ENCODE measurements at regions not wholly inside any gene's neighbourhood (a gene's known extent, or its start where the extent isn't known, plus 50 kb on each side); places are given as distances from the start of the nearest gene placed in this dataset.

DNA sequence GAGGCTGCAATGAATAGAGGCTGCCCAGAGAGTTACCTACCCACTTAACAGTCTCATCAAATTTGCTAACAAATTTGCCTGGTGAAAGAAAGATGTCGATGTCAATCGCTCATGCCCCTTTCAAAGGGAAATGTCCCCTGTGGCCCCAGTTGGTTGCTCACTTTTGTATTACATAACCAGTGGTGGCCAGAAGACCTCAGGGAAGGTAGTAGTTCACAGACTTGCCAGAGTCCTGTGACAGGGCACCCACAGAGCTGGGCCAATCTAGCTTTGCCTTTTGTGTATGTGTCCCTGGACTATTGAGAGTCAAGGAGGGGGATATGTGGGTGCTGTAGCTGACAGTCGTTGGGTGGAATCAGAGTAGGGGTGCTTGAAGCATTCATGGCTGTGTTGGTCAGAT, 70.7 kb upstream of the CCN6 start:
- Mint-ChIP-seq H3K27ac (no peak overlapping the region), H3K36me3 (ENCODE audit: low read depth) (peaks cover 5% of the 10 kb centered on the region), H3K4me3 (no peak overlapping the region), H3K4me1 (ENCODE audit: low read depth) (peaks cover 59% of the 10 kb centered on the region), H3K27me3 (ENCODE audit: insufficient read depth) (no peaks in the 10 kb centered on the region), H3K9me3 (peaks cover 2% of the 10 kb centered on the region)
- intact Hi-C loops (cut with micrococcal nuclease): no loop called here
- DNase-seq (ENCODE audit: low spot score): no peak

DNA sequence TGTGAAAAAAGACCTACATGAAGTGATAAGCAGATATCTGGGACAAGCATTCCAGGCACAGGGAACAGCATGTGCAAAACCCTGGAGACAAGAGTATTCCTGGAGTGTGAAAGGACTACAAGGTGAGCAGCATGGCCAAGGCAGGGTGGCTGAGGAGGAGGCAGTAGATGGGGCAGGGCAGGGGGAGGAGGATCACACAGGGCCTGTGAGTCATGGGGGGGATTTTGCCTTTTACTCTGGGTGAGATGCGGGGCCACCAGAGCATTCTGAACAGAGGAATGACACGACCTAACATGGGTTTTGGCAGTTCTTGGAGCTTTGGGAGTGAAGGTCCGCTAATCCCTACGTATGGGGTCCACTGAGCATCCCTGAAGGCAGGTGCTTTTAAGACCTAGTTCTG, 69.8 kb upstream of the CCN6 start:
- no peak for DNase-seq (ENCODE audit: low spot score)
- peaks cover 2% of the 10 kb centered on the region for H3K9me3 Mint-ChIP-seq
- H3K27ac Mint-ChIP-seq: no peak overlapping the region
- H3K4me3 Mint-ChIP-seq: no peak overlapping the region
- H3K27me3 Mint-ChIP-seq (ENCODE audit: insufficient read depth): no peaks in the 10 kb centered on the region
- H3K4me1 Mint-ChIP-seq (ENCODE audit: low read depth): peaks cover 68% of the 10 kb centered on the region
- intact Hi-C loops (cut with micrococcal nuclease): no loop called here
- peaks cover 8% of the 10 kb centered on the region for H3K36me3 Mint-ChIP-seq (ENCODE audit: low read depth)

DNA sequence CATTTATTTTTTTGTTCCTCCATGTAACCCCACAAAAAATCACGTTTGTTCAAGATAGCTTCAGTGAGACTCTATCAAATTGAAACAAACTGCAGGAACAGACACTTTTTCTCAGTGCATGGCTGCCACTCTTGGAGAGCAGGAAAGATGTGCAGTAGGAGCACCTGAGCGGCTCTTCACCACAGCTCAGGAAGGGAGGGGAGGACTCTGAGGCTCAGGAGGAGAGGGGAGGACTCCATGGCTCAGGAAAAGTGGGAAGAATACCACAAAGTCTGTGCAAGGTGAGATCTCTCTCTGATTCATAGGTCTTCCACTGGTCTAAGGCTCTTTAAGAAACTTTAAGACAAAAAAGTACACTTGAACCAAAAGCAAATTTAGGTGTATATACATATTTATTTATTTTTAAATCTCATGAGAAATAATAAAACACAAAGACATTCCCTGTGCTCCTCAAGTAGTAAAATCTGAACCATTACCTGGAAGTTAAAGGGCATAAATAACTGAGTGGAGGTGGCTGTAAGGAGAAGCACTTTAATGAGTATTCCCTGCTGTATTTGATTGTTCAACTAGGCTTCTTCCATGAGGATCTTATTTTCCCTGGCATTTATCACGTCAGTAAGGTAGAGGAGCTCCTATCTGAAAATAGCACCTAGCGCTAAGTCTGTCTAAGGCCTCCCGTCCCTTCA, 69.2 kb upstream of the CCN6 start:
- Mint-ChIP-seq H3K4me1 (ENCODE audit: low read depth) (peaks cover 68% of the 10 kb centered on the region), H3K36me3 (ENCODE audit: low read depth) (peaks cover 8% of the 10 kb centered on the region), H3K27ac (peak overlapping the region; percentile 78), H3K4me3 (peak overlapping the region; percentile 5), H3K9me3 (peaks cover 2% of the 10 kb centered on the region), H3K27me3 (ENCODE audit: insufficient read depth) (no peaks in the 10 kb centered on the region)
- DNase-seq (ENCODE audit: low spot score): no peak
- intact Hi-C loops (cut with micrococcal nuclease): loop anchor here (1.0 kb wide), 2 partner anchors 11 to 111 kb away; partner anchors contain the start of gene FYN

DNA sequence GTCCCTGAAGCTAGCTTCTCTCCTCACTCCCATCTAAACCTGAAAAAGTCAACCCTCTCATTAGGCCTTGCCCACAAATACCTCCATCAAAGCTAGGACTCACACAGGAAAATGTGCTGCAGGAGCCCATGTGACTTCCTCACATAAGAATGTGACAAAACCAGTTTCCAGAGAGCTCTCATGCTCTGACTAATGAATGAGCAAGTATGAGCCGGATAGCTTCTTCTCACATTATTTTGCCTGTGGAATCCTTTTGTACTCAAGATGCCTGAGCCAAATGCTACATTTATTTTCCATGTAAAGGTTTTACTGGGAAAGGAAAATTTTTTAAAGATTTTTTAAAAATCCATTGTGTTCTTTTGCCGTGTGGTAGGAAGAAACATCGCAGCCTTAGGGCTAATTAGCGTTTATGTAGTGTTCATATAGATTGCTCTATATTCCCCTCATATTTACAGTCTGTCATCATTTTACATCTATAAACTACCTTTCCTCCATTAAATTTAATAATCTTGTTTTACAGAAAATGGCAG, 68.6 kb upstream of the CCN6 start:
- peaks cover 9% of the 10 kb centered on the region for H3K36me3 Mint-ChIP-seq (ENCODE audit: low read depth)
- peaks cover 2% of the 10 kb centered on the region for H3K9me3 Mint-ChIP-seq
- H3K4me3 Mint-ChIP-seq: peak overlapping the region; percentile 5
- peaks cover 71% of the 10 kb centered on the region for H3K4me1 Mint-ChIP-seq (ENCODE audit: low read depth)
- peak overlapping the region; percentile 78 for H3K27ac Mint-ChIP-seq
- intact Hi-C loops (cut with micrococcal nuclease): loop anchor here (1.0 kb wide), 2 partner anchors 12 to 112 kb away; partner anchors contain the start of gene FYN
- H3K27me3 Mint-ChIP-seq (ENCODE audit: insufficient read depth): no peaks in the 10 kb centered on the region
- no peak for DNase-seq (ENCODE audit: low spot score)

DNA sequence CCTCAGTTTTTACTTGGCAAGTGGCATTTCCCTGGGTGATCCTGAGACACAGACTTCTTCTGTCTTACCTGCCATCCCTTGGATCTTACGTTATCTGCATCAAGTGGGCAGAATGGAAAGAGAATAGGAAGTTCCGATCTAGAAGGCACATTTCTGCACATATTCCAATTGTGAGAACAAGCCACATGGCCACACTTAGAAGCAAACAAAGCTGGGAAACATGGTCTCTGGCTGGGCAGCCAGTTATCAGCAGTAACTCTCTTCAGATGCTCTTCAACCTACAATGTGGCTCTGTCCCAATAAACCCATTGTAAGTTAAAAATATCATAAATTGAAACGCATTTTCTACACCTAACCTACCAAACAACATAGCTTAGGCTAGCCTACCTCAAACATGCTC, 67.3 kb upstream of the CCN6 start:
- Mint-ChIP-seq H3K27me3 (ENCODE audit: insufficient read depth) (no peaks in the 10 kb centered on the region), H3K4me3 (no peak overlapping the region), H3K9me3 (peaks cover 2% of the 10 kb centered on the region), H3K4me1 (ENCODE audit: low read depth) (peaks cover 85% of the 10 kb centered on the region), H3K27ac (no peak overlapping the region), H3K36me3 (ENCODE audit: low read depth) (peaks cover 9% of the 10 kb centered on the region)
- intact Hi-C loops (cut with micrococcal nuclease): no loop called here
- DNase-seq (ENCODE audit: low spot score): no peak

DNA sequence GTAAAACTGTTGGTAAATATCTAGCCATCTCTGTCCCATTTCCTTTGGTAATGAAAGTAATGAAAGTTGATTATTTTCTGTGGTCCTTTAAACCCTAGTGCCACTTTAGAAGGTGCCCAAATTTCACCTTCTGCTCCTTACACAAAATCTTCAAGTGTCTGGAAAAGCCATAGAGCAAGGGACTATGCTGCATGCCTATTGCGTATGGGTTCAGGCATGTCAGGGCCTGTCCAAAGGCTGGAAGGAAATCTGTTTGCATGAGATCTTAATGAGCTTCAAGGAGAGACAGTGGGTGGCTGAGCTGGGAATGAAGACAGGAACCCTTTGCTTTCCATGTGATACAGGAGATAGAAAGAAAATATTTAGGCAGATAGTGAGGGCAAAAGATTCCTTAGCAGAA, 66.6 kb upstream of the CCN6 start:
- H3K4me1 Mint-ChIP-seq (ENCODE audit: low read depth): peaks cover 89% of the 10 kb centered on the region
- intact Hi-C loops (cut with micrococcal nuclease): no loop called here
- H3K36me3 Mint-ChIP-seq (ENCODE audit: low read depth): peaks cover 9% of the 10 kb centered on the region
- H3K4me3 Mint-ChIP-seq: no peak overlapping the region
- peaks cover 2% of the 10 kb centered on the region for H3K9me3 Mint-ChIP-seq
- H3K27ac Mint-ChIP-seq: no peak overlapping the region
- no peak for DNase-seq (ENCODE audit: low spot score)
- no peaks in the 10 kb centered on the region for H3K27me3 Mint-ChIP-seq (ENCODE audit: insufficient read depth)

DNA sequence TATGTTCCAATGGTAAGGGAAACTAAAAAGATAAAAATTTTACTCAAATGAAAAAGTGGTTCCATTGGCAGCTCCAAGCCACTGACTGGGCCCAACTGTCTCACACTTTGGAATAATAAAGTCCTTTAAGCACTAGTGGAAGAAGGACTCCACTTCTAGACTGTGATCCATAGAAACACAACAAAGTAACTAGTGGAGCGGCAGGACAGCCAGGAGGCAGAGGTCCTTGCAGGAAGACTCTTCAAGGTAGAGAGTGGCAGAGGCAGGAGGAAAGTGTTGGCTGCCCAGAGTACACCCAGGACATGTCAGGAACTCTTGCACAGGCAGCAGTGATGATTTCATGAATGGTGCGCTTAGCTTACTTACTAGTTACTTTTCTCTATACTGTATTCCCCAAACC, 65.0 kb upstream of the CCN6 start:
- Mint-ChIP-seq H3K9me3 (peaks cover 2% of the 10 kb centered on the region), H3K4me3 (peak overlapping the region; percentile 56), H3K27ac (peak overlapping the region; percentile 82), H3K4me1 (ENCODE audit: low read depth) (peaks cover 92% of the 10 kb centered on the region), H3K27me3 (ENCODE audit: insufficient read depth) (no peaks in the 10 kb centered on the region), H3K36me3 (ENCODE audit: low read depth) (peaks cover 9% of the 10 kb centered on the region)
- DNase-seq (ENCODE audit: low spot score): no peak
- intact Hi-C loops (cut with micrococcal nuclease): no loop called here

DNA sequence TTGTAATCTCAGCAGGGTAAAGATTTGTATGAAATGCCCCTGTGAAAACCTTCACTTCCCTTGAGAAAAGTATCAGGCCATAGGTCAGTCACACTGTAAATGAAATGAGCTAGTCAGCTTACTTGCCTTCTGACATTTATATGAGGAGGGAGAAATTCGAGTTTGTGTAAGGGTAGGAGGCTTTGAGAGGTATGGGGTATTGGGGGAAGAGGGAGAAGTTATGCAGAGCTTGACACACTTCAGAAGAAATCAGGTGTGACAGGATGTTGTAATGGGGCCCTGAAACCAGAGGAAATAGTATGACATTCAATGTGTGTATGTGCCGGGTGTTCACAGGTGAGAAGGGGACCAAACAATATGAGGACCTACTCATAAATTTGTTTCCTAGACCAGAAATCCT, 64.2 kb upstream of the CCN6 start:
- Mint-ChIP-seq H3K36me3 (ENCODE audit: low read depth) (peaks cover 9% of the 10 kb centered on the region), H3K4me1 (ENCODE audit: low read depth) (peaks cover 92% of the 10 kb centered on the region), H3K27me3 (ENCODE audit: insufficient read depth) (no peaks in the 10 kb centered on the region), H3K4me3 (peak overlapping the region; percentile 56), H3K27ac (peak overlapping the region; percentile 82), H3K9me3 (peaks cover 2% of the 10 kb centered on the region)
- intact Hi-C loops (cut with micrococcal nuclease): no loop called here
- DNase-seq (ENCODE audit: low spot score): no peak

DNA sequence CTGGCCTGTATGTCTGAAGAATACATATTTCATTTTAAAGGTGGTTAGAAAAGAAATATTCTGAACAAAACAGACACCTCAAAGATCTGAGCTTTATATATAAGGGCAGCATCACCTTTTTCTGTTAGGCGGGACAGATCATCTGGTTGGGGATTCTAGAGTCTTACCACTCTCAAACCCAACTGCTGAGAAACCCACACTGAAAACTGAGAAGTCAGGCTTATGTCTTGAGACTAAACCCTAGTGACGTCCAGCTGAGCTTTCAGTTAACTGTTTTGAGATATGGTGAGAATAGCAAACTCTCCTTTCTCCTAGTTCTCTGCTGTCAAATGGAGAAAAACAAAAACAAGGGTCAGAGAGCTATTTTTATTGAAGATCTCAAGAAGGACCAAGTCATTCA, 63.7 kb upstream of the CCN6 start:
- no peak for DNase-seq (ENCODE audit: low spot score)
- intact Hi-C loops (cut with micrococcal nuclease): no loop called here

DNA sequence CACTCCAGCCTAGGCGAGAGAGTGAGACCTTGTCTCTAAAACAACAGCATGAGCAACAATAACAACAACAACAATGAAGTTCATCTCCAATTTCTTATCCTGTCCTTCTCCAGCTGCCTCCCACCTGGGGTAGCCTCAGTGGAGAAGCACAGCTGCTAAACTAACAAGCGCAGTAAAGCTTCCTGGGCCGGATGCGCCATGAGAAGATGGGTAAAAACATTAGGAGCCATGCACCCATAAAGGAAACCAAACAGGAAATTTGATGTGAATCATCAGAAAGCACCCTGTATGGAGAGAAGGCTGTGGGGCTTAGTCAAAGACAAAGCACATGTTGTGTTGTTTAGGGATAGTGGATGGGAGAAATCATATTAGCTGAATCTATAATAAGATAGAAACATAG, 61.1 kb upstream of the CCN6 start:
- intact Hi-C loops (cut with micrococcal nuclease): loop anchor here (1.0 to 2.0 kb wide), 7 partner anchors 20 to 189 kb away; no protein-coding TSS in a partner anchor
- peak overlapping the region; percentile 90 for H3K27ac Mint-ChIP-seq
- peaks cover 5% of the 10 kb centered on the region for H3K36me3 Mint-ChIP-seq (ENCODE audit: low read depth)
- peak; percentile 59 for DNase-seq (ENCODE audit: low spot score)
- H3K9me3 Mint-ChIP-seq: no peaks in the 10 kb centered on the region
- peak overlapping the region; percentile 19 for H3K4me3 Mint-ChIP-seq
- H3K27me3 Mint-ChIP-seq (ENCODE audit: insufficient read depth): no peaks in the 10 kb centered on the region
- H3K4me1 Mint-ChIP-seq (ENCODE audit: low read depth): peaks cover 88% of the 10 kb centered on the region

More for the DNA sequence above, 63.7 kb upstream of the CCN6 start:
- H3K4me3 Mint-ChIP-seq: peak overlapping the region; percentile 56
- H3K36me3 Mint-ChIP-seq (ENCODE audit: low read depth): peaks cover 8% of the 10 kb centered on the region
- H3K4me1 Mint-ChIP-seq (ENCODE audit: low read depth): peaks cover 92% of the 10 kb centered on the region
- H3K27ac Mint-ChIP-seq: peak overlapping the region; percentile 82
- peaks cover 2% of the 10 kb centered on the region for H3K9me3 Mint-ChIP-seq
- H3K27me3 Mint-ChIP-seq (ENCODE audit: insufficient read depth): no peaks in the 10 kb centered on the region

DNA sequence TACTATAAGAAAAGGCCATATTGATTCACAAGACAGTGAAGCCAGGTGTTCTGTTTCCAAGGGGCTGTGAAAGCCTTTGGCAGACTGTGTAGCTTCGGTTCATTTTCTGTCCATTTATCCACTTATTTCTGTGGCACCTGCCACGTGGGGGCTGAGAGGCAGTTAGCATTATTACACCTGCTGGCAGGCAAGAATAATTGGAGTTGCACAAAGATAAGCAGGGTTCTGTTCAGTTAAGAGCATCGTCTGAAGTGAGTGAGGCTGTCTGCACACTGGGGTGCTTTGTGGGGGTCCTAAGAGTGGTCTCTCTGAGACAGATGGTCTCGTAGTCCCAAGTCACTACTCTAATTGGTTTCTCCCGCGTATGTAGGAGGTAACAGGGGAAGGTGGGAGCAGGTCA, 60.6 kb upstream of the CCN6 start:
- H3K4me3 Mint-ChIP-seq: peak overlapping the region; percentile 19
- H3K9me3 Mint-ChIP-seq: no peaks in the 10 kb centered on the region
- H3K27ac Mint-ChIP-seq: peak overlapping the region; percentile 90
- H3K4me1 Mint-ChIP-seq (ENCODE audit: low read depth): peaks cover 83% of the 10 kb centered on the region
- H3K27me3 Mint-ChIP-seq (ENCODE audit: insufficient read depth): no peaks in the 10 kb centered on the region
- peaks cover 5% of the 10 kb centered on the region for H3K36me3 Mint-ChIP-seq (ENCODE audit: low read depth)
- DNase-seq (ENCODE audit: low spot score): no peak
- intact Hi-C loops (cut with micrococcal nuclease): loop anchor here (1.0 to 2.0 kb wide), 7 partner anchors 20 to 189 kb away; no protein-coding TSS in a partner anchor

DNA sequence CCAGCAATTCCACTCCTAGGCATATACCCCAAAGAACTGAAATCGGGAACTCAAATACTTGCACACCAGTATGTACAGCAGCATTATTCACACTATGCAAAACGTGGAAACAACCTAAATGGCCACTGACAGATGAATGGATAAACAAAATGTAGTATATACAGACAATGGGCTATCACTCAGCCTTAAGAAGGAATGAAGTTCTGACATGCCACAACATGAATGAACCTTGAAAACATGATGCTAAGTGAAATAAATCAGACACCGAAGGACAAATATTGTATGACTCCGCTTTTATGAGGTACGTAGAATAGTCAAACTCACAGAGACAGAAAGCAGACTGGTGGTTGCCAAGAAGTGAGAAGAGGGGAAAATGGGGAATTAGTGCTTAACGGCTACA, 59.1 kb upstream of the CCN6 start:
- H3K4me1 Mint-ChIP-seq (ENCODE audit: low read depth): peaks cover 68% of the 10 kb centered on the region
- no peak for DNase-seq (ENCODE audit: low spot score)
- H3K27ac Mint-ChIP-seq: peak overlapping the region; percentile 18
- H3K27me3 Mint-ChIP-seq (ENCODE audit: insufficient read depth): no peaks in the 10 kb centered on the region
- peaks cover 2% of the 10 kb centered on the region for H3K36me3 Mint-ChIP-seq (ENCODE audit: low read depth)
- intact Hi-C loops (cut with micrococcal nuclease): no loop called here
- no peak overlapping the region for H3K4me3 Mint-ChIP-seq
- no peaks in the 10 kb centered on the region for H3K9me3 Mint-ChIP-seq

DNA sequence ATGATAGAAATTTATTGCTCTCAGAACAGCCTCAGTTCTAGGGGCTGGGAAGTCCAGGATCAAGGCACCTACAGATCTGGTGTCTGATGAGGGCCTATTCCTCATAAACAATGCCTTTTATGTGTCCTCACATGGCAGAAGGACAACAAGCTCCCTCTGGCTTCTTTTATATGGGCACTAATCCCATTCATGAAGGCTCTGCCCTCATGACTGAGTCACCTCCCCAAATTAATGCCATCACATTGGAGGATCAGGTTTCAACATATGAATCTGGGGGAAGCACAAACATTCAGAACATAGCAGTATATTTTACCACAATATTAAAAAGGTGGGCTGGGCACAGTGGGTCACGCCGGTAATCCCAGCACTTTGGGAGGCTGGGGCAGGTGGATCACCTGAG, 58.5 kb upstream of the CCN6 start:
- H3K36me3 Mint-ChIP-seq (ENCODE audit: low read depth): no peaks in the 10 kb centered on the region
- H3K4me3 Mint-ChIP-seq: no peak overlapping the region
- peaks cover 62% of the 10 kb centered on the region for H3K4me1 Mint-ChIP-seq (ENCODE audit: low read depth)
- H3K9me3 Mint-ChIP-seq: no peaks in the 10 kb centered on the region
- H3K27ac Mint-ChIP-seq: no peak overlapping the region
- H3K27me3 Mint-ChIP-seq (ENCODE audit: insufficient read depth): no peaks in the 10 kb centered on the region
- DNase-seq (ENCODE audit: low spot score): no peak
- intact Hi-C loops (cut with micrococcal nuclease): no loop called here
